ENCODE measurements at regions not wholly inside any gene's neighbourhood (a gene's known extent, or its start where the extent isn't known, plus 50 kb on each side); places are given as distances from the start of the nearest gene placed in this dataset.

DNA sequence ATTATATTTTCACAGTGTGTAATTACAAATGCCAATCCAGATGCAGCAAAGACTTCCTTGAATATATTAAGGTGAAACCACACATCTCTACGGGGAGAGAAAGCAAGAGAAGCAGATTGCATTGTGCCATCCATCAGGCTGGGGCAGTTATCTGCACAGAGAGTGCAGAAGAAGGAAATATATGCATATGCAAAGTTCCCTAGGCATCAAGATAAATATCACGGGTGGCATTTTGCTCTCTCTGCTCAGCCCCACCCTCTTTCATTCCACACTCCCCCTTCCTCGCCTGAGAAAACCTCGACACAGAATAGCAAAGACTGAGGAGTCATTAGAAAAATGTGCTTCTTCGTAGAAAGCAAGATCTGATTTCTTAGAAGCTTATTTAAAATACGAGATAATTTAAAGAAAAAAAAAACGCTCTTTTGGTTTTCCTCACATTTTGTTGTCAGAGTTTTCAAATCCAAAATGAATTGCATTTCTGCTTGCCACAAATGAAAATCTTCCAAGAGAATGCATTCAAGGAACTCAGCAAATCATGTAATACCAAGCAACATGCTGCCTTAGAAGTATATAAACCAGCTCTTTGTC, 283.2 kb upstream of the LMCD1 start:
- no peak overlapping the region for H2AFZ ChIP-seq (ENCODE audit: low read depth, low read length)
- dilution Hi-C loops (cut with MboI; ENCODE audit: extremely low pct_ligation_motif_present, low sequenced_read_pairs): no loop called here
- intact Hi-C loops (cut with micrococcal nuclease): no loop called here
- no peaks in the 10 kb centered on the region for H3K9me3 ChIP-seq (replicated peaks; ENCODE audit: control insufficient read depth, insufficient read depth, low read length)
- CTCF ChIA-PET: interaction anchor here (1.6 kb wide), 1 partner anchor 21 kb away, joined by 6 read pairs; no protein-coding TSS in a partner anchor
- FAIRE-seq (no peak), DNase-seq (ENCODE audit: low read depth, low spot score) (no peak)
- no peaks in the 10 kb centered on the region for H3K79me2 ChIP-seq (ENCODE audit: control insufficient read depth, insufficient read depth, low read length)
- H4K20me1 ChIP-seq (replicated peaks; ENCODE audit: control insufficient read depth, extremely low read depth, insufficient read depth, low read length): no peaks in the 10 kb centered on the region
- H3K9ac ChIP-seq (replicated peaks; ENCODE audit: extremely low read depth, insufficient read depth, low read length): no peak overlapping the region
- no peaks in the 10 kb centered on the region for H3K4me1 ChIP-seq (ENCODE audit: control insufficient read depth, extremely low read depth, insufficient read depth, low read length)
- no peaks in the 10 kb centered on the region for H3K9me1 ChIP-seq (replicated peaks; ENCODE audit: control insufficient read depth, extremely low read depth, insufficient read depth, low read length)
- H3K27ac ChIP-seq (ENCODE audit: insufficient read depth, low read depth, low read length): no peak overlapping the region
- H3K4me3 ChIP-seq (replicated peaks in 1 of 3; ENCODE audit: insufficient read depth in 1 of 3, low read depth in 1 of 3, low read length in 3 of 3): no peak overlapping the region
- TF ChIP-seq GATA2 (IDR thresholded peaks at IDR 0.05; ENCODE audit: insufficient read depth, insufficient read length, low read depth, low read length) (no peak), POLR2AphosphoS5 (IDR thresholded peaks at IDR 0.05; ENCODE audit: insufficient read depth, low read depth, low read length) (no peak), EZH2 (IDR thresholded peaks at IDR 0.05; ENCODE audit: borderline replicate concordance, low read depth, low read length, severe bottlenecking) (no peak), MAX (IDR thresholded peaks at IDR 0.05; ENCODE audit: insufficient read depth, insufficient read length) (no peak), FOS (IDR thresholded peaks at IDR 0.05; ENCODE audit: borderline replicate concordance, insufficient read depth, low read length) (no peak), MYC (IDR thresholded peaks at IDR 0.05; ENCODE audit: low read depth, low read length) (no peak), POLR2A (IDR thresholded peaks at IDR 0.05; ENCODE audit: low read depth, low read length) (no peak), JUN (IDR thresholded peaks at IDR 0.05; ENCODE audit: borderline replicate concordance, insufficient read depth, insufficient read length, low read depth) (no peak)
- TF ChIP-seq, protein P1, sequence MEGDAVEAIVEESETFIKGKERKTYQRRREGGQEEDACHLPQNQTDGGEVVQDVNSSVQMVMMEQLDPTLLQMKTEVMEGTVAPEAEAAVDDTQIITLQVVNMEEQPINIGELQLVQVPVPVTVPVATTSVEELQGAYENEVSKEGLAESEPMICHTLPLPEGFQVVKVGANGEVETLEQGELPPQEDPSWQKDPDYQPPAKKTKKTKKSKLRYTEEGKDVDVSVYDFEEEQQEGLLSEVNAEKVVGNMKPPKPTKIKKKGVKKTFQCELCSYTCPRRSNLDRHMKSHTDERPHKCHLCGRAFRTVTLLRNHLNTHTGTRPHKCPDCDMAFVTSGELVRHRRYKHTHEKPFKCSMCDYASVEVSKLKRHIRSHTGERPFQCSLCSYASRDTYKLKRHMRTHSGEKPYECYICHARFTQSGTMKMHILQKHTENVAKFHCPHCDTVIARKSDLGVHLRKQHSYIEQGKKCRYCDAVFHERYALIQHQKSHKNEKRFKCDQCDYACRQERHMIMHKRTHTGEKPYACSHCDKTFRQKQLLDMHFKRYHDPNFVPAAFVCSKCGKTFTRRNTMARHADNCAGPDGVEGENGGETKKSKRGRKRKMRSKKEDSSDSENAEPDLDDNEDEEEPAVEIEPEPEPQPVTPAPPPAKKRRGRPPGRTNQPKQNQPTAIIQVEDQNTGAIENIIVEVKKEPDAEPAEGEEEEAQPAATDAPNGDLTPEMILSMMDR (IDR thresholded peaks at IDR 0.05; ENCODE audit: extremely low read depth in 1 of 2, insufficient read depth in 1 of 2, low read depth in 1 of 2, low read length in 2 of 2): no peak
- no peaks in the 10 kb centered on the region for H3K27me3 ChIP-seq (ENCODE audit: control insufficient read depth in 2 of 2, insufficient read depth in 2 of 2, low read length in 2 of 2)
- POLR2A ChIA-PET: no interaction called here
- H3K4me2 ChIP-seq (ENCODE audit: insufficient read depth, low read length): no peak overlapping the region
- no TSS peak for BruUV-seq (replicated peaks)
- H3K36me3 ChIP-seq (ENCODE audit: control insufficient read depth in 2 of 2, extremely low read depth in 1 of 2, insufficient read depth in 2 of 2, low read length in 2 of 2): no peaks in the 10 kb centered on the region

All from endothelial cell of umbilical vein (primary cell).